NT2/D1 (cell line): ENCODE measurements at regions not wholly inside any gene's neighbourhood (a gene's known extent, or its start where the extent isn't known, plus 50 kb on each side); places are given as distances from the start of the nearest gene placed in this dataset.

Source experiments
- YY1 ChIP-seq: IDR thresholded peaks from 2 replicates; pipeline ENCODE4 v1.6.1; 2011; ENCODE audit not compliant: insufficient read length, insufficient read depth
- ZNF274 ChIP-seq: IDR thresholded peaks from 2 replicates; pipeline ENCODE4 v1.6.1; 2011; ENCODE audit warnings: mild to moderate bottlenecking, low read depth, low read length

- no peak for TF ChIP-seq ZNF274
- no peak for TF ChIP-seq YY1
Measured at GRCh38 chr5:3212869-3213268, 382.8 kb upstream of the IRX1 start.
